WI38 (cell line): ENCODE measurements at regions not wholly inside any gene's neighbourhood (a gene's known extent, or its start where the extent isn't known, plus 50 kb on each side); places are given as distances from the start of the nearest gene placed in this dataset.

Experiments
- H3K4me3 ChIP-seq: 2 replicates; pipeline ENCODE4 v1.5.1; 2011; ENCODE audit warnings: low read depth, mild to moderate bottlenecking, control low read depth, low read length
- CTCF ChIP-seq: IDR thresholded peaks from 2 replicates; pipeline ENCODE4 v1.5.1; 2012; ENCODE audit warnings: low read depth, mild to moderate bottlenecking, control low read depth, low read length

GRCh38 chr12:54762390-54762789 lies 91.9 kb upstream of the MUCL1 start:
- no peak overlapping the region for H3K4me3 ChIP-seq

GRCh38 chr12:54759751-54760150 lies 94.6 kb upstream of the MUCL1 start:
- no peak overlapping the region for H3K4me3 ChIP-seq

More at GRCh38 chr12:54762390-54762789, 91.9 kb upstream of the MUCL1 start:
- no peak for TF ChIP-seq CTCF

GRCh38 chr12:54751493-54751892 lies 102.8 kb upstream of the MUCL1 start:
- TF ChIP-seq CTCF: no peak
- H3K4me3 ChIP-seq: no peak overlapping the region

More at GRCh38 chr12:54759751-54760150, 94.6 kb upstream of the MUCL1 start:
- TF ChIP-seq CTCF: no peak

GRCh38 chr12:54749191-54749818 lies 101.1 kb upstream of the DCD start:
- H3K4me3 ChIP-seq: no peak overlapping the region
- TF ChIP-seq CTCF: peak; percentile 42; the same call in 1 of the 2 replicates

- no peak overlapping the region for H3K4me3 ChIP-seq
- no peak for TF ChIP-seq CTCF
These were observed 96.4 kb upstream of the DCD start for GRCh38 chr12:54744590-54744989.

- TF ChIP-seq CTCF: no peak
These were observed 92.7 kb upstream of the DCD start for GRCh38 chr12:54740882-54741281.

GRCh38 chr12:54736549-54736948 lies 88.4 kb upstream of the DCD start:
- no peak for TF ChIP-seq CTCF
- no peak overlapping the region for H3K4me3 ChIP-seq

More at GRCh38 chr12:54740882-54741281, 92.7 kb upstream of the DCD start:
- no peak overlapping the region for H3K4me3 ChIP-seq
